ENCODE measurements at regions not wholly inside any gene's neighbourhood (a gene's known extent, or its start where the extent isn't known, plus 50 kb on each side); places are given as distances from the start of the nearest gene placed in this dataset.

DNA sequence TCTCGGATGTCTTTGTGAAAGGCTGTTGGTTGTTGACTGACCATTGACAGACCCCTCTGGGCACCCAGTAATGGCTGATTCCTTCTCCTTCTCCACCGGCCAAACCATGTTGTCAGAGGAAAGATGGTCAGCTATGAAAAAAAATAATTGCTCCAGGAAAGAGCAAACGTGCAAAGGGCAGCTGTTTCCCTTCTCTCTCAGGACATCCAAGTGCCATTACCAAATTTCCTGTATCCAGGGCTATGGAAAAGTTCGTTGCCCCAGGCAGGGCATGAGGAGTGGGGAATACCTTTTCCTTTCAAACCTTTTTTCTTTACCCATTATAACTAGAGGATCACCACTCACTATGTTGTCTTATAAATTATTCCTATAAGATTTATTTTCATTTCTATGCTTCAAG is 321.5 kb upstream of the HNRNPA3 start:
- TF ChIP-seq, protein P1, sequence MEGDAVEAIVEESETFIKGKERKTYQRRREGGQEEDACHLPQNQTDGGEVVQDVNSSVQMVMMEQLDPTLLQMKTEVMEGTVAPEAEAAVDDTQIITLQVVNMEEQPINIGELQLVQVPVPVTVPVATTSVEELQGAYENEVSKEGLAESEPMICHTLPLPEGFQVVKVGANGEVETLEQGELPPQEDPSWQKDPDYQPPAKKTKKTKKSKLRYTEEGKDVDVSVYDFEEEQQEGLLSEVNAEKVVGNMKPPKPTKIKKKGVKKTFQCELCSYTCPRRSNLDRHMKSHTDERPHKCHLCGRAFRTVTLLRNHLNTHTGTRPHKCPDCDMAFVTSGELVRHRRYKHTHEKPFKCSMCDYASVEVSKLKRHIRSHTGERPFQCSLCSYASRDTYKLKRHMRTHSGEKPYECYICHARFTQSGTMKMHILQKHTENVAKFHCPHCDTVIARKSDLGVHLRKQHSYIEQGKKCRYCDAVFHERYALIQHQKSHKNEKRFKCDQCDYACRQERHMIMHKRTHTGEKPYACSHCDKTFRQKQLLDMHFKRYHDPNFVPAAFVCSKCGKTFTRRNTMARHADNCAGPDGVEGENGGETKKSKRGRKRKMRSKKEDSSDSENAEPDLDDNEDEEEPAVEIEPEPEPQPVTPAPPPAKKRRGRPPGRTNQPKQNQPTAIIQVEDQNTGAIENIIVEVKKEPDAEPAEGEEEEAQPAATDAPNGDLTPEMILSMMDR (conservative IDR thresholded peaks at IDR 0.05), result no peak
- no peak for TF ChIP-seq EZH2 (IDR thresholded peaks at IDR 0.05; ENCODE audit: low read depth)

All from PC-9 (cell line).